HT-29 (cell line): ENCODE measurements at regions not wholly inside any gene's neighbourhood (a gene's known extent, or its start where the extent isn't known, plus 50 kb on each side); places are given as distances from the start of the nearest gene placed in this dataset.
"Not testable (repeated sequence)": the region's sequence is repeated elsewhere in the genome, so short reads cannot be mapped to it uniquely, and the experiment has no call there.

Experiments used
- DNase-seq: peaks from one replicate; pipeline ENCODE4 v3.0.0-alpha.2; 2015; ENCODE audit warnings: low spot score

- no peak for DNase-seq
Measured at GRCh38 chr14:30260833-30261607, 297.9 kb upstream of the G2E3 start.

- no peak for DNase-seq
Measured at GRCh38 chr14:30264161-30264560, 294.8 kb upstream of the G2E3 start.

GRCh38 chr14:30266290-30266689, 292.7 kb upstream of the G2E3 start:
- no peak for DNase-seq

- no peak for DNase-seq
Measured at GRCh38 chr14:30267141-30267540, 291.8 kb upstream of the G2E3 start.

- DNase-seq, result peak; percentile 83
Measured at GRCh38 chr14:30270200-30271161, 288.5 kb upstream of the G2E3 start.

- DNase-seq, result no peak
Measured at GRCh38 chr14:30271811-30272323, 287.1 kb upstream of the G2E3 start.

GRCh38 chr14:30272848-30273832, 285.8 kb upstream of the G2E3 start:
- DNase-seq, result no peak

GRCh38 chr14:30275604-30276003, 283.4 kb upstream of the G2E3 start:
- no peak for DNase-seq

- no peak for DNase-seq
Measured at GRCh38 chr14:30277268-30277667, 281.7 kb upstream of the G2E3 start.

- DNase-seq, result not testable (repeated sequence)
Measured at GRCh38 chr14:30278856-30279255, 280.1 kb upstream of the G2E3 start.

GRCh38 chr14:30283822-30284446, 275.0 kb upstream of the G2E3 start:
- peak; percentile 66 for DNase-seq

GRCh38 chr14:30284808-30285207, 274.1 kb upstream of the G2E3 start:
- DNase-seq, result no peak

- DNase-seq, result no peak
Measured at GRCh38 chr14:30287579-30288445, 271.1 kb upstream of the G2E3 start.

GRCh38 chr14:30290001-30290400, 269.0 kb upstream of the G2E3 start:
- DNase-seq, result no peak

GRCh38 chr14:30291216-30291615, 267.7 kb upstream of the G2E3 start:
- DNase-seq, result no peak

- no peak for DNase-seq
Measured at GRCh38 chr14:30292541-30292940, 266.4 kb upstream of the G2E3 start.

GRCh38 chr14:30295980-30296379, 263.0 kb upstream of the G2E3 start:
- no peak for DNase-seq

- DNase-seq, result no peak
Measured at GRCh38 chr14:30296931-30297405, 262.0 kb upstream of the G2E3 start.
